ENCODE measurements at regions not wholly inside any gene's neighbourhood (a gene's known extent, or its start where the extent isn't known, plus 50 kb on each side); places are given as distances from the start of the nearest gene placed in this dataset.

- Histone ChIP-seq H2AFZ (ENCODE audit: insufficient read depth, low read depth, low read length, poor library complexity, severe bottlenecking) (no peak overlapping the region), H3K27ac (ENCODE audit: low read depth in 1 of 2, low read length in 2 of 2) (no peak overlapping the region), H4K20me1 (ENCODE audit: insufficient read depth, low read length) (no peaks in the 10 kb centered on the region), H3K4me3 (replicated peaks in 1 of 3; ENCODE audit: low read depth in 2 of 3, low read length in 3 of 3) (no peak overlapping the region), H3K36me3 (replicated peaks in 1 of 2; ENCODE audit: control insufficient read depth in 1 of 2, insufficient read depth in 2 of 2, low read length in 2 of 2) (no peaks in the 10 kb centered on the region), H3K79me2 (ENCODE audit: insufficient read depth, low read length) (no peaks in the 10 kb centered on the region), H3K9ac (ENCODE audit: insufficient read depth, low read length, poor library complexity, severe bottlenecking) (no peak overlapping the region), H3K4me1 (ENCODE audit: control insufficient read depth in 1 of 2, insufficient read depth in 2 of 2, low read length in 2 of 2) (no peaks in the 10 kb centered on the region), H3K9me3 (replicated peaks in 1 of 2; ENCODE audit: control insufficient read depth in 1 of 2, insufficient read depth in 1 of 2, low read length in 2 of 2) (no peaks in the 10 kb centered on the region), H3K27me3 (ENCODE audit: control insufficient read depth in 2 of 2, insufficient read depth in 2 of 2, low read length in 2 of 2) (no peaks in the 10 kb centered on the region), H3K4me2 (replicated peaks; ENCODE audit: extremely low read depth, low read length, poor library complexity, severe bottlenecking) (no peak overlapping the region)
- no peak overlapping the region for H3K27ac Mint-ChIP-seq
- no peaks in the 10 kb centered on the region for H3K36me3 Mint-ChIP-seq
- DNase-seq: no peak
- H3K4me1 Mint-ChIP-seq: no peaks in the 10 kb centered on the region
- H3K4me3 Mint-ChIP-seq: no peak overlapping the region
- WGBS (ENCODE audit: insufficient coverage): 65% methylated on average over 2 of the region's 2 CpGs
- H3K27me3 Mint-ChIP-seq (ENCODE audit: low read depth in 3 of 3): peaks cover 0 to 2% (median 1%) of the 10 kb centered on the region in 3 donors
- H3K9me3 Mint-ChIP-seq: no peaks in the 10 kb centered on the region
- intact Hi-C loops (cut with micrococcal nuclease): no loop called here
- TF ChIP-seq CTCF (IDR thresholded peaks at IDR 0.05): no peak
Observed at GRCh38 chr3:30078736-30079135, 527.7 kb upstream of the TGFBR2 start.

GRCh38 chr3:30081904-30082303 lies 524.5 kb upstream of the TGFBR2 start:
- no peaks in the 10 kb centered on the region for H4K20me1 ChIP-seq (ENCODE audit: insufficient read depth, low read length)
- WGBS (ENCODE audit: insufficient coverage): no CpG with 5 or more reads among the region's 3 CpGs
- H3K27me3 Mint-ChIP-seq (ENCODE audit: low read depth in 3 of 3): peaks cover 0 to 1% (median 0%) of the 10 kb centered on the region in 3 donors
- no peaks in the 10 kb centered on the region for H3K36me3 ChIP-seq (replicated peaks in 1 of 2; ENCODE audit: control insufficient read depth in 1 of 2, insufficient read depth in 2 of 2, low read length in 2 of 2)
- no peaks in the 10 kb centered on the region for H3K79me2 ChIP-seq (ENCODE audit: insufficient read depth, low read length)
- H3K9ac ChIP-seq (ENCODE audit: insufficient read depth, low read length, poor library complexity, severe bottlenecking): no peak overlapping the region
- H3K4me3 Mint-ChIP-seq: no peak overlapping the region
- intact Hi-C loops (cut with micrococcal nuclease): no loop called here
- H3K27ac ChIP-seq (ENCODE audit: low read depth in 1 of 2, low read length in 2 of 2): no peak overlapping the region
- H2AFZ ChIP-seq (ENCODE audit: insufficient read depth, low read depth, low read length, poor library complexity, severe bottlenecking): no peak overlapping the region
- H3K36me3 Mint-ChIP-seq: no peaks in the 10 kb centered on the region
- H3K4me1 Mint-ChIP-seq: no peaks in the 10 kb centered on the region
- DNase-seq: no peak
- no peak overlapping the region for H3K4me3 ChIP-seq (replicated peaks in 1 of 3; ENCODE audit: low read depth in 2 of 3, low read length in 3 of 3)
- no peaks in the 10 kb centered on the region for H3K9me3 Mint-ChIP-seq
- no peak overlapping the region for H3K27ac Mint-ChIP-seq
- H3K4me2 ChIP-seq (replicated peaks; ENCODE audit: extremely low read depth, low read length, poor library complexity, severe bottlenecking): no peak overlapping the region
- H3K4me1 ChIP-seq (ENCODE audit: control insufficient read depth in 1 of 2, insufficient read depth in 2 of 2, low read length in 2 of 2): no peaks in the 10 kb centered on the region
- H3K27me3 ChIP-seq (ENCODE audit: control insufficient read depth in 2 of 2, insufficient read depth in 2 of 2, low read length in 2 of 2): no peaks in the 10 kb centered on the region
- no peak for TF ChIP-seq CTCF (IDR thresholded peaks at IDR 0.05)
- no peaks in the 10 kb centered on the region for H3K9me3 ChIP-seq (replicated peaks in 1 of 2; ENCODE audit: control insufficient read depth in 1 of 2, insufficient read depth in 1 of 2, low read length in 2 of 2)

All from CD14-positive monocyte (primary cell).